WTC11 (cell line): ENCODE measurements at regions not wholly inside any gene's neighbourhood (a gene's known extent, or its start where the extent isn't known, plus 50 kb on each side); places are given as distances from the start of the nearest gene placed in this dataset.

ENCODE experiments used
- ATF3 ChIP-seq: sonication (generic); formaldehyde crosslinking; conservative IDR thresholded peaks from 2 replicates; pipeline ENCODE4 v1.8.1; 2022; ENCODE audit warnings: mild to moderate bottlenecking, missing genetic modification reagents
- STAT6 ChIP-seq: sonication (generic); formaldehyde crosslinking; conservative IDR thresholded peaks from 2 replicates; pipeline ENCODE4 v1.8.1; 2023; ENCODE audit warnings: mild to moderate bottlenecking, low read depth, missing genetic modification reagents, moderate library complexity
- USF2 ChIP-seq: sonication (generic); formaldehyde crosslinking; IDR thresholded peaks from 2 replicates; pipeline ENCODE4 v1.8.1; 2023; ENCODE audit warnings: mild to moderate bottlenecking, missing genetic modification reagents, moderate library complexity

- TF ChIP-seq ATF3, result no peak
- no peak for TF ChIP-seq STAT6 (CRISPR knock-in tag)
- no peak for TF ChIP-seq USF2 (CRISPR knock-in tag)
Measured at GRCh38 chr2:153227981-153228380, 250.6 kb downstream of the RPRM start.
